DOHH2 (cell line): ENCODE measurements at regions not wholly inside any gene's neighbourhood (a gene's known extent, or its start where the extent isn't known, plus 50 kb on each side); places are given as distances from the start of the nearest gene placed in this dataset.

Experiments
- EZH2phosphoT487 ChIP-seq: fragments of 200-600 bp; sonication (generic); IDR thresholded peaks from 2 replicates; pipeline ENCODE4 v1.6.1; 2017; ENCODE audit warnings: borderline replicate concordance, mild to moderate bottlenecking, antibody characterized with exemption, low read length, moderate library complexity, mixed read lengths
- TF ChIP-seq, protein P1 (sequence below): fragments of 200-600 bp; sonication (generic); IDR thresholded peaks from one replicate; pipeline ENCODE4 v1.5.1; 2014; ENCODE audit warnings: antibody characterized with exemption, mild to moderate bottlenecking, low read depth, low read length; ENCODE audit not compliant: poor library complexity, severe bottlenecking

GRCh38 chr3:106819440-106819839 lies 557.8 kb upstream of the CCDC54 start:
- TF ChIP-seq, protein P1, sequence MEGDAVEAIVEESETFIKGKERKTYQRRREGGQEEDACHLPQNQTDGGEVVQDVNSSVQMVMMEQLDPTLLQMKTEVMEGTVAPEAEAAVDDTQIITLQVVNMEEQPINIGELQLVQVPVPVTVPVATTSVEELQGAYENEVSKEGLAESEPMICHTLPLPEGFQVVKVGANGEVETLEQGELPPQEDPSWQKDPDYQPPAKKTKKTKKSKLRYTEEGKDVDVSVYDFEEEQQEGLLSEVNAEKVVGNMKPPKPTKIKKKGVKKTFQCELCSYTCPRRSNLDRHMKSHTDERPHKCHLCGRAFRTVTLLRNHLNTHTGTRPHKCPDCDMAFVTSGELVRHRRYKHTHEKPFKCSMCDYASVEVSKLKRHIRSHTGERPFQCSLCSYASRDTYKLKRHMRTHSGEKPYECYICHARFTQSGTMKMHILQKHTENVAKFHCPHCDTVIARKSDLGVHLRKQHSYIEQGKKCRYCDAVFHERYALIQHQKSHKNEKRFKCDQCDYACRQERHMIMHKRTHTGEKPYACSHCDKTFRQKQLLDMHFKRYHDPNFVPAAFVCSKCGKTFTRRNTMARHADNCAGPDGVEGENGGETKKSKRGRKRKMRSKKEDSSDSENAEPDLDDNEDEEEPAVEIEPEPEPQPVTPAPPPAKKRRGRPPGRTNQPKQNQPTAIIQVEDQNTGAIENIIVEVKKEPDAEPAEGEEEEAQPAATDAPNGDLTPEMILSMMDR, result no peak
- TF ChIP-seq EZH2phosphoT487, result no peak
